Activated T-helper 1 cell treated with anti-CD3 and anti-CD28 coated beads, Interleukin-12 subunit alpha, Interleukin-12 subunit beta, Interleukin-2, Interleukin-4 antibody, amounts not matched to agents 30 ng/mL and 10 ng/mL and 1 ng/mL, durations not matched to agents 14 hours and 24 hours and 36 hours (primary cell): ENCODE measurements at regions not wholly inside any gene's neighbourhood (a gene's known extent, or its start where the extent isn't known, plus 50 kb on each side); places are given as distances from the start of the nearest gene placed in this dataset.

Source experiments
- DNase-seq: peaks from one replicate; pipeline ENCODE4 v3.0.0; 2021; ENCODE audit warnings: low spot score
- H3K27ac Mint-ChIP-seq: one replicate; pipeline ENCODE4 v1.8.0; 2021; ENCODE audit warnings: mild to moderate bottlenecking, mixed read lengths
- H3K27me3 Mint-ChIP-seq: one replicate; pipeline ENCODE4 v1.8.0; 2022; ENCODE audit warnings: mild to moderate bottlenecking, moderate library complexity, mixed read lengths; ENCODE audit not compliant: insufficient read depth
- H3K36me3 Mint-ChIP-seq: one replicate; pipeline ENCODE4 v1.8.0; 2021; ENCODE audit warnings: low read depth, mixed read lengths
- H3K4me1 Mint-ChIP-seq: one replicate; pipeline ENCODE4 v1.8.0; 2021; ENCODE audit warnings: low read depth, mixed read lengths
- H3K4me3 Mint-ChIP-seq: one replicate; pipeline ENCODE4 v1.8.0; 2021; ENCODE audit warnings: mild to moderate bottlenecking, moderate library complexity, mixed read lengths
- H3K9me3 Mint-ChIP-seq: one replicate; pipeline ENCODE4 v1.8.0; 2021; ENCODE audit warnings: mixed read lengths
- intact Hi-C: fragments of 100-400 bp; cut with micrococcal nuclease; formaldehyde crosslinking; loops from one replicate; pipeline ENCODE4 v1.15.1; 2024

DNA sequence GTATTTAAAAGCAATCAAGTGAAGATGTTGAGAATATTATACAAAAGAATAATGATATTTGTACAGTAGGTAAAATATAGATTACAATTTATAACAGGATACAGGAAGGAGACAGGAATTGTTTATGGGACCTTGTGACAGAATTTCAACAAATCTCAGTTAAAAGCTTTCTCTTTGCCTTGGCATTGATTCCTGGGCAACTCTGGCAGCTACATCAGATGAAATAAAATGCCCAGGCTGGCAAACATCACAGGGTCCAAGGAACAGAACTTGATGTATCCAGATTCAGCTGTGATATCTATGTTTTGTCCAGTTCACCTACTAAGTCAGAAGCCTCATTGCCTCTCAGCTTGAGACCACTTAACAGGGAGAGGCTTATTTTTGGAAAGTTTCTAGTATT, 473.1 kb downstream of the MCTP2 start:
- no peaks in the 10 kb centered on the region for H3K36me3 Mint-ChIP-seq
- intact Hi-C loops: no loop called here
- H3K27ac Mint-ChIP-seq: no peak overlapping the region
- DNase-seq: no peak
- H3K9me3 Mint-ChIP-seq: no peaks in the 10 kb centered on the region
- peaks cover 9% of the 10 kb centered on the region for H3K27me3 Mint-ChIP-seq
- no peak overlapping the region for H3K4me3 Mint-ChIP-seq
- H3K4me1 Mint-ChIP-seq: no peaks in the 10 kb centered on the region

DNA sequence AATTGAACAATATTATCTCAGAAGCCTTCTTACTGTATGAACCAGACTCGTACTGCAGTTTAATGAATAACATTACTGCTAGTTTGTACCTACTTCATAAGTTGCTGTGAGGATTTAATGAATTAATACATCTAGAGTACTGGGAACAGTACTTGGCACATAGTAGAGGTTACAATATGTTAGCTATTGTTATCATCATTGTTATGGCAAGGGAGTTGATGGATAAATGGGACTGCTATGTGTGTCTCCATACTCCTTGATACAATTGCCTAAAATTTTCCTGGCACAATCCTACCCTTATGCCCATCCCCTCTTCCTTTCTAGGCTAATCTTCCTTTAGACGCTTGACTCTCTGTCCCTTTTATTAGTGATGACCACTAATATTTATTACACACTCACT, 473.6 kb downstream of the MCTP2 start:
- H3K27me3 Mint-ChIP-seq: peaks cover 6% of the 10 kb centered on the region
- no peak overlapping the region for H3K4me3 Mint-ChIP-seq
- no peaks in the 10 kb centered on the region for H3K9me3 Mint-ChIP-seq
- intact Hi-C loops: no loop called here
- DNase-seq: no peak
- no peak overlapping the region for H3K27ac Mint-ChIP-seq
- no peaks in the 10 kb centered on the region for H3K4me1 Mint-ChIP-seq
- H3K36me3 Mint-ChIP-seq: no peaks in the 10 kb centered on the region

DNA sequence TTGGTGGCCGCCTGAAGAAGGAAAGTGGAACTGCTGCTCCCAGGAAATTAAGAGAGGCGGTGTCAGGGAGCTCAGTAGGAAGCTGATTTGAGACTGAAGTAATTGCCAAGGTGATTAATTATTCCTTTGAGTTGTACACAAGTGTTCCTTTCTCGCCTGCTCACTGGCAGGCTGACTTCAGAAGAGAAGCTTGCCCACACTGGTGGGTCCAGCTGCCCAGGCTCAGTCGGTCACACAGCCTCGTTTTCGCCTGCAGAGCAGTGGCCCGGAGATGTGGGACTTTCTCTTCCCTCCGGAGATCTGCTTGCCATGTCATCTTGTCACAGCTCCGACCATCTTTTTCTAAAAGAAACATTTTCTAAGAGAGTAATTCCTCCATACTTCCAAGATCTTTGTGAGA, 478.0 kb downstream of the MCTP2 start:
- Mint-ChIP-seq H3K4me1 (no peaks in the 10 kb centered on the region), H3K27me3 (peaks cover 8% of the 10 kb centered on the region), H3K36me3 (no peaks in the 10 kb centered on the region), H3K27ac (no peak overlapping the region), H3K9me3 (no peaks in the 10 kb centered on the region), H3K4me3 (no peak overlapping the region)
- intact Hi-C loops: no loop called here
- DNase-seq: no peak

DNA sequence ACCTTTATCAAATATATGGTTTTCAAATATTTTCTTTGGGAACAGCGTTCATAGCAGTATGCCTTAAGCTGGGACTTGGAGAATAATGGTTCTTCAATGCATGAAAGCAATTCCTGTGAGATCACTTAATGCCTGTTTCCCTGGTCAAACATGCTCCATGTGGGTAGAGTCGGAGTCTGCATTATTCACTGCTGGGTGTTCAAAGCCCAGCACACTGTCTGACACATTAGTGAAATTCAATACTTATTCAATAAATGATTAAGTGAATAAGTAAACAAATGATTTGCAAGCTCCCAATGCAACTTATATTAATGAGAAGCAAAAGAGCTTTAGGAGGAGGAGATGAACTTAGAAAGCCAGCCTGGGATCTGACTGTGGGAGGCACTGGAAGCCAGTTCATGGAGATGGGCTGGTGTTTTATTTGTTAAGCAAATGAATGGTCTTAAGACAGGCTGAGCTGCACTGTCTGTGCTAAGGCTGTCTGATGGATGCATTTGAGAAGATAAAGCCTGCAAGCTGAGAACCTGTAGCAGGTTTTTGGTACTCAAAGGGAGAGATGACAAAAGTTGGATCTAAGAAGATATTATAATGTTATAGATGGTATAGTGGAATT, 490.8 kb downstream of the MCTP2 start:
- intact Hi-C loops: no loop called here
- no peaks in the 10 kb centered on the region for H3K36me3 Mint-ChIP-seq
- H3K27me3 Mint-ChIP-seq: peaks cover 10% of the 10 kb centered on the region
- H3K9me3 Mint-ChIP-seq: no peaks in the 10 kb centered on the region
- H3K4me1 Mint-ChIP-seq: no peaks in the 10 kb centered on the region
- H3K4me3 Mint-ChIP-seq: no peak overlapping the region
- H3K27ac Mint-ChIP-seq: no peak overlapping the region
- DNase-seq: no peak

DNA sequence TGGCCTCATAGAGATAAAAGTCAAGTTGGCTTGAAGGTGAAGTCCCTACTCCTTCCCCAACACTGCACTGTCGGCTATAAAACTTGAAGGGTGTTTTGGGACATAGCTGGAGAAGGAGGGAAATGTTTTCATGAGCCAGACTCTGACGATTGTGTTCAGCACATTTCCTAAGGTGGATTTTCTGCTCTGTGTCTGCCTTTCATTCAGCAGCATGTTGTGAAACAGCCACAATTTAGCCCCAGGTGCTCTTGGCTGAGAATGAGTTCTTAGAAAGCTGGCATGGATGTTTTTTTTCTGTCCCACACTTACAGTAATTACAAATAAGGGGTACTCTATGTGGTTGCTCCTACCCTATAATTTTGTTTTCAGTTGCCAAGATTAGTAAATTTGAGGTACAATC, 492.4 kb downstream of the MCTP2 start:
- Mint-ChIP-seq H3K36me3 (no peaks in the 10 kb centered on the region), H3K4me1 (no peaks in the 10 kb centered on the region), H3K9me3 (no peaks in the 10 kb centered on the region), H3K4me3 (no peak overlapping the region), H3K27me3 (peaks cover 10% of the 10 kb centered on the region), H3K27ac (no peak overlapping the region)
- intact Hi-C loops: no loop called here
- no peak for DNase-seq

DNA sequence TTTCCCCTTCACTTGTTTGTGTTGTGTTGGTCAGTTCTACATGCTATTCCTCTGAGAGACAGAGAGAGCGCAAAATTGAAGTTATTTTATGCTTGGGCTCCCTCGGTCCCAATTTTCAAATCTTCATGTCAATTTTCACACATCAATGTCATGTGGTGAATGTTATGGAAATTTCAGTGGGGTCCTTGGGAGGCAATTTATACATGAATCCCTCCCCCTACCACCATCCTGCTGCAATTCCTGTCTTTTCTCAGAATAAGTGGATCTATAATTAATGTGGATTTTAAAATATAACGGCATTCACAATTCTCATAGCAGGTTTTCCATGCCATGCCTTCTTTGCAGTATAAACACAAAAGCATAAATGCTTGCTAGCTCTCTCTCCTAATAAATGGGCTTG, 499.9 kb downstream of the MCTP2 start:
- Mint-ChIP-seq H3K4me3 (no peak overlapping the region), H3K36me3 (no peaks in the 10 kb centered on the region), H3K27ac (no peak overlapping the region), H3K9me3 (no peaks in the 10 kb centered on the region), H3K27me3 (peaks cover 11% of the 10 kb centered on the region), H3K4me1 (no peaks in the 10 kb centered on the region)
- no peak for DNase-seq
- intact Hi-C loops: no loop called here

DNA sequence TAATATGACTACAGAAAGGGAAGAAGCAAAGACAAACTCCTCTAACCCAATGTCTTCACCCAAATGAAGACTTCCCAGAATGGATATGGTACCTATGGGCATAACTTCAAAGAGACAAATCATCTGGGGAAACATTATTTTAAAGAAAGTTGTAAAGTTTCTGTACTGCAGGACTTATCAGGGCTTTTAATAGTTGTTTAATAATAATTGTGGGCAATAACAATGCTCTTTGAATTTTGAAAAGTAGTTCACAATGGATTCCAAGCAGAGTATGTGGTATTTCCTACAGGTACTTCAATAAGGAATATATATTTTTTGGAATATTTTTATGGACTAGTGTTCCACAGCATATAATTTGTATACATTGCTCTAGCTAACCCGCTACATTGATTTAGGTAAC, 503.1 kb downstream of the MCTP2 start:
- no peaks in the 10 kb centered on the region for H3K9me3 Mint-ChIP-seq
- H3K27ac Mint-ChIP-seq: no peak overlapping the region
- intact Hi-C loops: no loop called here
- no peak overlapping the region for H3K4me3 Mint-ChIP-seq
- H3K27me3 Mint-ChIP-seq: peaks cover 10% of the 10 kb centered on the region
- H3K36me3 Mint-ChIP-seq: no peaks in the 10 kb centered on the region
- DNase-seq: no peak
- H3K4me1 Mint-ChIP-seq: no peaks in the 10 kb centered on the region

DNA sequence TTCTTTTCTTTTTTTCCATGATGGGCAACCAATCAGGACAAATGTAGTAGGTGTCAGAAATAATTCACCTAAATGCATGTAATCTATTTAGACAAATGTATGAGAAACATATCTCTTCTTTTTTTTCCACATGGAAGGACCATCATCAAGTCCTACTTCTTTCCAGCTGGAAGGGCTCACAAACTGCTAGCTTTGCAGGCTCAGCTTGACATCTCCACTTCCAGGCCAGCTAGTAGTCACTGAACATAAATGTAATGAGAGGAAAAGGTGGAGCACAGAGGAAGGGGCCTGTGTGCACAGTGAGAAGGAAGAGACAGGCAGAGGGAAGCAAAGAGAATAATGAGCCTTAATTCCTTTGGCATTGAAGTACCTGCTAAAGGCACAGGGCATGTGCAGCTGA, 504.9 kb downstream of the MCTP2 start:
- H3K27ac Mint-ChIP-seq: no peak overlapping the region

DNA sequence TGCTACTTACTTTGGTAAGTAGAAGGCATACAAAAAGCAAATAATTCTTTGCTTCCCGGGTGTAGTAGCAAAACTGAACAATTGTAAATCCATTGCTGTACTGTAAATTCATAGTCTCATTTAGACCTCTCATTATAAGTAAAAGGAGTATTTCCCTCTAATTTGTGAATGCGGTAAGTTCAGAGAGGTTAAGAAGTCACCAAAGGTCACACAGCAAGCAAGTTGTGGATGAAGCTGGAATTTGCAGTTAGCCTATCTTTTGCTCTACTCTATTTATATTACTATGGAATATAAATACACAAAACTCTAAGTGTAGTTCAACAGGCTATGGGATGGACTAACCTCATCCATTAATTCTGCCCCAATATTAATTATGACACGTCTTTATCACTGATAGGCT, 508.3 kb downstream of the MCTP2 start:
- Mint-ChIP-seq H3K4me3 (no peak overlapping the region), H3K4me1 (no peaks in the 10 kb centered on the region), H3K9me3 (no peaks in the 10 kb centered on the region), H3K27me3 (peaks cover 10% of the 10 kb centered on the region), H3K36me3 (no peaks in the 10 kb centered on the region), H3K27ac (no peak overlapping the region)
- intact Hi-C loops: no loop called here
- DNase-seq: no peak

More for the DNA sequence above, 504.9 kb downstream of the MCTP2 start:
- DNase-seq: no peak
- no peaks in the 10 kb centered on the region for H3K9me3 Mint-ChIP-seq
- H3K4me3 Mint-ChIP-seq: no peak overlapping the region
- no peaks in the 10 kb centered on the region for H3K4me1 Mint-ChIP-seq
- intact Hi-C loops: no loop called here
- peaks cover 8% of the 10 kb centered on the region for H3K27me3 Mint-ChIP-seq
- H3K36me3 Mint-ChIP-seq: no peaks in the 10 kb centered on the region

DNA sequence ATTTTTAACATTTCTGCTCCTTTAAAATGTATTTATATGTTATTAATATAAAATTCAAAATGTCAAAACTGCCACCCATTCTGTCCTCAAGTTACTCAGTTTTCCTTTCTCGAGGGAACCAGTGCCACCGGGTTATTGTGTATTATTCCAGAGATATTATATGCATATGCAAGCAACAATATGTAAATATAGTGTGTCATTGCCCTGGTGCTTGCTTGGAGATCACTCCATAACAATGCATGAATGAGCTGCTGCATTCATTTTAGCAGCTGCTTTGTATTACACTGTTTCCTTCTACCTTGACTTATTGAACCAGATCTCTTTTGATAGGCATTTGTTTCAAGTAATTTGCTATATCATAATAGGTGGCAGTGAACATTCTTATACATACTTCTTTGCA, 509.1 kb downstream of the MCTP2 start:
- intact Hi-C loops: no loop called here
- H3K36me3 Mint-ChIP-seq: no peaks in the 10 kb centered on the region

DNA sequence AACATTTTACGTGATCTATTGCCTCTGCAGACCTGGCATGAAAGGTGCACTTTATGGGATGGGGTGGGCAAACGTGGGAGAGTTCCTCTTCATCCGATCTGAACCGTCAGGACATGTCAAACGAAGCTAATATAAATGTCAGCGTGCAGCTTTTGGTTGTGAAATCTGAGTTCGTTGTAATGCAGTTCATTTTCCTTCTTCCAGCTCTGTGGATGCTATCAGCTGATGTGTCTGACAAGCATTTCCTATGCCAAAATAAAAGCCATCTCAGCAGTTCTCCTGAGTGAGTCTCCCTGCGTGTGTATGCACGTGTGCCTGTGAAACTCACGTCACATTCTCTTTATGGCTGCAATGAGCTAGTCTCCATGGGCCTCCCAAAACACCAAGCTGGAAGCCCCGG, 512.3 kb downstream of the MCTP2 start:
- no peaks in the 10 kb centered on the region for H3K36me3 Mint-ChIP-seq
- DNase-seq: no peak
- H3K27me3 Mint-ChIP-seq: peaks cover 5% of the 10 kb centered on the region
- intact Hi-C loops: no loop called here
- no peak overlapping the region for H3K27ac Mint-ChIP-seq
- H3K4me1 Mint-ChIP-seq: no peaks in the 10 kb centered on the region
- H3K4me3 Mint-ChIP-seq: no peak overlapping the region
- no peaks in the 10 kb centered on the region for H3K9me3 Mint-ChIP-seq

More for the DNA sequence above, 509.1 kb downstream of the MCTP2 start:
- H3K9me3 Mint-ChIP-seq: no peaks in the 10 kb centered on the region
- no peak overlapping the region for H3K4me3 Mint-ChIP-seq
- H3K27ac Mint-ChIP-seq: no peak overlapping the region
- H3K4me1 Mint-ChIP-seq: no peaks in the 10 kb centered on the region
- H3K27me3 Mint-ChIP-seq: peaks cover 6% of the 10 kb centered on the region
- no peak for DNase-seq

DNA sequence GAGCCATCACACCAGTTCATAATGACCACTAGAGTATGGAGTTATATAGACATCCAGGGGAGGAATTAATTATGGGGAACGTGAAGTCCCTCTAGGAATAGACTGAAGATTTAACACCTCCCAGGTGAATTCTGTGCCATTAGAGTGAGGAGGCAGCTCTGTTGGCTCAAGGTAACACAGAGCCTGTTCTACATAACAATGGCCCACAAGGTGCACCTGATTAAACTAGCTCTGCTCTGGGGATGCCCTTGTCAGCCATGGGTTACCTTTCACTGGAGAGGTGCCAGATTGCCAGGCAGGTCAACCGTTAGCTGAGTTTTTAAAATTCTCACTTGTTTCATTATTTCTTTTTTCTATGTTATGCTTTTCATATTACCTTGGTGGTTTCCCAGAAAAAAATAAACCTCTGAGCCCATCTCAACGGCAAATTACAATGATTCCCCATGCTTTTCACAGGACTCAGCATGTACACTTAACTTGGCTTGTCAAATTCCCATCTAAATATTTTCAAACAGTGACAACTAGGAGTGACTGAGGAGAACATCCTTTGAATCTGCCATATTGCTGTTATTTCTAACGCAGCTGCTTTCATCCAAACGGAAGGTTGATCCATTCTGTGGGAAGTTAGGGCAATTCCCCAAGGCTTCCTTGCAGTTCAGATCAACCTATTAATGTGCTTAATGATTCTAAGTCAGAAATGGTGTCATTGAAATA, 512.9 kb downstream of the MCTP2 start:
- H3K27me3 Mint-ChIP-seq: peaks cover 2% of the 10 kb centered on the region
- no peaks in the 10 kb centered on the region for H3K9me3 Mint-ChIP-seq
- no peaks in the 10 kb centered on the region for H3K36me3 Mint-ChIP-seq
- DNase-seq: no peak
- no peak overlapping the region for H3K4me3 Mint-ChIP-seq
- intact Hi-C loops: no loop called here
- H3K4me1 Mint-ChIP-seq: no peaks in the 10 kb centered on the region
- no peak overlapping the region for H3K27ac Mint-ChIP-seq

DNA sequence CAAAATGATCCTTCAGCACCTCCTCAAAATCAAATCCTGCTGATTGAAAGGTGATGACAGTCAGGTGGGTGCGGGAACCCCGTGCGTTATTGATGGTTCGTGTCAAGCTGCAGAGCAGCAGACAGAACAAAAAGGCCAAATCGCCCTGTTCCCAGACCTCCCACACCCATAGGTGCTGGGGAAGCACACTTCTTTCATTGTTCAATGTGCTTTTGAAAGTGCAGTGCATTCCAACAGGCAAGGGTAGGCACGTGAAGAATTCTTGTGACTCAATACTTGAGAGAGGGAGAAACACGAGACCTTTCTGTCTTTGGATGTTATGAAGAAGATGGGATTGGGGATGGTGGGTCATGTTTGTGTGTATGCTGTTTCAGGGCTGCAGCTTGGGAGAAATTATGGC, 514.0 kb downstream of the MCTP2 start:
- Mint-ChIP-seq H3K4me1 (no peaks in the 10 kb centered on the region), H3K27ac (no peak overlapping the region), H3K27me3 (peaks cover 2% of the 10 kb centered on the region), H3K36me3 (no peaks in the 10 kb centered on the region), H3K9me3 (no peaks in the 10 kb centered on the region), H3K4me3 (no peak overlapping the region)
- DNase-seq: no peak
- intact Hi-C loops: no loop called here

DNA sequence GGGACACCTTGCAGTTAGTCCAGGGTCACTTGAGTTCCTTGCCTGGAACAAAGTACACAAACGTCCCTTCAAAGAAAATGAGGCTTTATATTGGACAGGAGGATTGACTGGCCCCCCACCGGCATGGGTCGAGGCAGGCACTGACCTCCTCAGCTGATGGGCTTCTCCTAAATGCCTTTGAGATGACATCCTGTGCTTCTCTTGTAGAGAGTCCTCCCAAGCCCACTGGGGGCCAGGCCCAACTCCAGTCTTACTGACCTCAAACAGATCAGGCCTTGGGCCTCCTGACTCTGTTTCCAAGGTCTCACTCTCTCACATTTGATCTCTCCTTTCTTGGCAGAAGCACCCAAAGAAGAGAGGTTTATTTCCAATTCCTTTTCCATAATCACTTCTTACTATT, 516.1 kb downstream of the MCTP2 start:
- Mint-ChIP-seq H3K36me3 (no peaks in the 10 kb centered on the region), H3K4me1 (no peaks in the 10 kb centered on the region), H3K27me3 (peaks cover 2% of the 10 kb centered on the region), H3K9me3 (no peaks in the 10 kb centered on the region), H3K4me3 (no peak overlapping the region), H3K27ac (no peak overlapping the region)
- no peak for DNase-seq
- intact Hi-C loops: no loop called here
